H1 (cell line): ENCODE measurements at regions not wholly inside any gene's neighbourhood (a gene's known extent, or its start where the extent isn't known, plus 50 kb on each side); places are given as distances from the start of the nearest gene placed in this dataset.

ENCODE experiments used
- CTCF ChIA-PET: fragments of 300-600 bp; sonication (Branson Sonifier 250); formaldehyde crosslinking; loops from one replicate; lab custom pipeline; 2021; ENCODE audit not compliant: partially characterized antibody; lab: Charles Lee
- POLR2A ChIA-PET: fragments of 300-600 bp; sonication (Branson Sonifier 250); formaldehyde crosslinking; loops from one replicate; lab custom pipeline; 2021; ENCODE audit warnings: inconsistent platforms; ENCODE audit not compliant: partially characterized antibody; lab: Charles Lee
- DNase-seq, 2 experiments: peaks; one replicate each; pipeline versions ENCODE4 v3.0.0 to v3.0.0-alpha.2; 2010 to 2022; ENCODE audit warnings: low spot score in 2 of 2, low read depth in 1 of 2, mixed read lengths in 1 of 2
- FAIRE-seq: peaks from 2 replicates; lab custom pipeline; 2011; peaks lifted over from hg19 to GRCh38; lab: Jason Lieb, UNC
- H2AFZ ChIP-seq: 2 replicates; pipeline ENCODE4 v1.8.1; 2012; ENCODE audit warnings: low read length, inconsistent platforms
- H2AK5ac ChIP-seq: 2 replicates; pipeline ENCODE4 v1.6.1; 2013; ENCODE audit warnings: low read depth, low read length
- H2BK120ac ChIP-seq: replicated peaks from 2 replicates; pipeline ENCODE3; 2013; ENCODE audit warnings: low read depth, low read length, inconsistent platforms
- H2BK12ac ChIP-seq: 2 replicates; pipeline ENCODE4 v1.6.1; 2013; ENCODE audit warnings: low read depth, low read length
- H2BK15ac ChIP-seq: 2 replicates; pipeline ENCODE4 v1.6.1; 2013; ENCODE audit warnings: low read length
- H2BK20ac ChIP-seq: 2 replicates; pipeline ENCODE4 v1.6.1; 2013; ENCODE audit warnings: low read length
- H2BK5ac ChIP-seq: 2 replicates; pipeline ENCODE4 v1.6.1; 2013; ENCODE audit warnings: low read depth, low read length
- H3K14ac ChIP-seq: 2 replicates; pipeline ENCODE4 v1.6.1; 2013; ENCODE audit warnings: inconsistent platforms; ENCODE audit not compliant: insufficient read length
- H3K18ac ChIP-seq: 2 replicates; pipeline ENCODE4 v1.6.1; 2013; ENCODE audit warnings: low read length; ENCODE audit errors: extremely low read depth
- H3K23ac ChIP-seq: 2 replicates; pipeline ENCODE4 v1.6.1; 2013; ENCODE audit warnings: inconsistent platforms; ENCODE audit not compliant: insufficient read length
- H3K23me2 ChIP-seq: 2 replicates; pipeline ENCODE4 v1.6.1; 2013; ENCODE audit warnings: low read depth, low read length
- H3K27ac ChIP-seq: 2 replicates; pipeline ENCODE4 v1.6.1; 2011; ENCODE audit warnings: low read depth, low read length, inconsistent platforms
- H3K27me3 ChIP-seq, 4 experiments: replicated peaks in 1 of 4; 1 replicate in 1 of 4; 2 replicates in 3 of 4; pipeline versions ENCODE4 v1.6.1 to v1.8.1; 2011 to 2013; ENCODE audit warnings: low read length in 3 of 4, mild to moderate bottlenecking in 3 of 4, inconsistent platforms in 2 of 4, mixed read lengths in 2 of 4, moderate library complexity in 1 of 4; ENCODE audit not compliant: control insufficient read depth in 3 of 4, insufficient read depth in 3 of 4; ENCODE audit errors: extremely low read depth in 1 of 4
- H3K36me3 ChIP-seq, 4 experiments: 2 replicates each; pipeline versions ENCODE4 v1.6.1 to v1.8.1; 2011 to 2013; ENCODE audit warnings: mild to moderate bottlenecking in 4 of 4, low read length in 3 of 4, moderate library complexity in 2 of 4, control low read depth in 1 of 4, inconsistent platforms in 1 of 4; ENCODE audit not compliant: insufficient read depth in 4 of 4, control insufficient read depth in 2 of 4
- H3K4ac ChIP-seq: replicated peaks from 2 replicates; pipeline ENCODE3; 2013; ENCODE audit warnings: low read length, low read depth, mixed read lengths, inconsistent platforms; ENCODE audit not compliant: insufficient read length
- H3K4me1 ChIP-seq, 4 experiments: replicated peaks in 1 of 4; 1 replicate in 1 of 4; 2 replicates in 3 of 4; pipeline versions ENCODE4 v1.6.1 to v1.8.1; 2011 to 2013; ENCODE audit warnings: low read length in 3 of 4, inconsistent platforms in 2 of 4, mixed read lengths in 1 of 4; ENCODE audit not compliant: insufficient read depth in 4 of 4, control insufficient read depth in 3 of 4
- H3K4me2 ChIP-seq, 2 experiments: 2 replicates each; pipeline versions ENCODE4 v1.6.1 to v1.8.1; 2011 to 2013; ENCODE audit warnings: low read depth in 2 of 2, low read length in 2 of 2, control low read depth in 1 of 2, inconsistent platforms in 1 of 2, mild to moderate bottlenecking in 1 of 2; ENCODE audit not compliant: insufficient read depth in 1 of 2
- H3K4me3 ChIP-seq, 4 experiments: fragments of 200-600, 300-600 bp in 1 of 4; sonication (generic), shearing (Covaris generic), sonication (Bioruptor Twin) in 1 of 4; 2 replicates each; pipeline versions ENCODE4 v1.5.1 to v1.8.1; 2011 to 2016; ENCODE audit warnings: low read length in 4 of 4, low read depth in 3 of 4, control low read depth in 2 of 4, inconsistent platforms in 2 of 4, mild to moderate bottlenecking in 2 of 4, mixed read lengths in 1 of 4, moderate library complexity in 1 of 4; ENCODE audit not compliant: insufficient read depth in 2 of 4; ENCODE audit errors: extremely low read depth in 1 of 4
- H3K56ac ChIP-seq: replicated peaks from 2 replicates; pipeline ENCODE3; 2013; ENCODE audit warnings: low read depth, mild to moderate bottlenecking, mixed read lengths, low read length, inconsistent platforms; ENCODE audit not compliant: insufficient read length
- H3K79me1 ChIP-seq: 2 replicates; pipeline ENCODE4 v1.6.1; 2013; ENCODE audit warnings: low read depth, low read length, control low read depth
- H3K79me2 ChIP-seq, 2 experiments: 2 replicates each; pipeline versions ENCODE4 v1.6.1 to v1.8.1; 2012 to 2013; ENCODE audit warnings: low read length in 2 of 2, mild to moderate bottlenecking in 2 of 2, inconsistent platforms in 1 of 2; ENCODE audit not compliant: insufficient read depth in 2 of 2, control insufficient read depth in 1 of 2
- H3K9ac ChIP-seq, 4 experiments: replicated peaks in 1 of 4; 1 replicate in 1 of 4; 2 replicates in 3 of 4; pipeline versions ENCODE4 v1.6.1 to v1.8.1; 2011 to 2013; ENCODE audit warnings: low read depth in 3 of 4, low read length in 3 of 4, control low read depth in 2 of 4, mild to moderate bottlenecking in 2 of 4, moderate library complexity in 2 of 4, inconsistent platforms in 1 of 4; ENCODE audit errors: extremely low read depth in 1 of 4
- H3K9me3 ChIP-seq, 2 experiments: 2 replicates each; pipeline versions ENCODE4 v1.6.1 to v1.8.1; 2012 to 2013; ENCODE audit warnings: mild to moderate bottlenecking in 2 of 2, moderate library complexity in 2 of 2, control low read depth in 1 of 2, inconsistent platforms in 1 of 2, low read depth in 1 of 2, low read length in 1 of 2, mixed read lengths in 1 of 2; ENCODE audit not compliant: insufficient read depth in 2 of 2
- H4K20me1 ChIP-seq, 2 experiments: replicated peaks in 1 of 2; 2 replicates each; pipeline versions ENCODE3 to v1.8.1; 2011 to 2013; ENCODE audit warnings: inconsistent platforms in 2 of 2, low read length in 2 of 2, mild to moderate bottlenecking in 1 of 2; ENCODE audit not compliant: insufficient read depth in 2 of 2, control insufficient read depth in 1 of 2
- H4K5ac ChIP-seq: 2 replicates; pipeline ENCODE4 v1.6.1; 2013; ENCODE audit warnings: low read length, low read depth, mixed read lengths, inconsistent platforms; ENCODE audit not compliant: insufficient read length
- H4K8ac ChIP-seq: 2 replicates; pipeline ENCODE4 v1.8.0; 2013; ENCODE audit warnings: mild to moderate bottlenecking, moderate library complexity, low read length, inconsistent platforms; ENCODE audit not compliant: insufficient read depth; ENCODE audit errors: extremely low read depth
- H4K91ac ChIP-seq: replicated peaks from 2 replicates; pipeline ENCODE3; 2013; ENCODE audit warnings: low read length, mixed read lengths, inconsistent platforms; ENCODE audit not compliant: insufficient read length
- JUN ChIP-seq: IDR thresholded peaks from 2 replicates; pipeline ENCODE4 v1.6.1; 2011; ENCODE audit warnings: low read depth, mild to moderate bottlenecking, improper control_type of control experiment, low read length
- RNF2 ChIP-seq: fragments of 200-900, 300-1000 bp; sonication (generic); IDR thresholded peaks from 2 replicates; pipeline ENCODE4 v1.7.1; 2016; ENCODE audit warnings: borderline replicate concordance, low read depth, mild to moderate bottlenecking, antibody characterized with exemption, low read length; ENCODE audit not compliant: poor library complexity, severe bottlenecking; ENCODE audit errors: missing control alignments
- SP4 ChIP-seq: IDR thresholded peaks from 2 replicates; pipeline ENCODE4 v1.6.1; 2012; ENCODE audit warnings: low read length, inconsistent platforms
- TBP ChIP-seq: IDR thresholded peaks from 2 replicates; pipeline ENCODE4 v1.6.1; 2011; ENCODE audit warnings: low read depth, low read length, improper control_type of control experiment
- TEAD4 ChIP-seq: IDR thresholded peaks from 2 replicates; pipeline ENCODE4 v1.6.1; 2012; ENCODE audit warnings: low read depth, low read length, inconsistent platforms, mixed read lengths
- YY1 ChIP-seq: IDR thresholded peaks from 2 replicates; pipeline ENCODE4 v1.6.1; 2011; ENCODE audit warnings: low read depth, mild to moderate bottlenecking, low read length
- WGBS, 2 experiments: shearing (Covaris generic) in 1 of 2; methylation state at CpG; one replicate each; pipeline versions ENCODE4 v1.1.6 to v1.1.7; 2013 to 2015; ENCODE audit warnings: low lambda C conversion rate in 2 of 2, mixed read lengths in 2 of 2, inconsistent platforms in 1 of 2, low coverage in 1 of 2, missing lambda C conversion rate in 1 of 2; ENCODE audit not compliant: insufficient replicate concordance in 2 of 2, insufficient coverage in 1 of 2, insufficient read length in 1 of 2; ENCODE audit errors: extremely low coverage in 1 of 2, missing lambda C conversion rate in 1 of 2; 5-methylcytosine and 5-hydroxymethylcytosine counted together

GRCh38 chr4:133555671-133556070, 406.6 kb downstream of the PCDH10 start:
- no peak overlapping the region for H3K14ac ChIP-seq
- H4K8ac ChIP-seq, result no peak overlapping the region
- FAIRE-seq, result no peak
- CTCF ChIA-PET, result interaction anchor here (0.9 to 1.8 kb wide), 2 partner anchors 13 to 29 kb away, joined by 3 to 4 read pairs; no protein-coding TSS in a partner anchor
- no peak overlapping the region for H2BK12ac ChIP-seq
- TF ChIP-seq YY1 (no peak), RNF2 (no peak), TEAD4 (no peak), TBP (no peak), SP4 (no peak), JUN (no peak)
- H4K91ac ChIP-seq, result no peak overlapping the region
- no peak overlapping the region for H2BK120ac ChIP-seq
- H3K18ac ChIP-seq, result no peak overlapping the region
- WGBS, 2 experiments, result 89 to 100% methylated on average over 1 of the region's 1 CpG
- no peaks in the 10 kb centered on the region for H3K23me2 ChIP-seq
- no peaks in the 10 kb centered on the region for H3K79me1 ChIP-seq
- H2BK5ac ChIP-seq, result no peak overlapping the region
- H4K5ac ChIP-seq, result no peak overlapping the region
- no peak overlapping the region for H2BK15ac ChIP-seq
- no peak overlapping the region for H3K4me2 ChIP-seq
- H2AFZ ChIP-seq, result no peak overlapping the region
- H3K27me3 ChIP-seq, result no peaks in the 10 kb centered on the region
- DNase-seq, result no peak
- H3K27ac ChIP-seq, result no peak overlapping the region
- POLR2A ChIA-PET, result no interaction called here
- no peak overlapping the region for H3K56ac ChIP-seq
- H2BK20ac ChIP-seq, result no peak overlapping the region
- H3K9me3 ChIP-seq, result no peaks in the 10 kb centered on the region
- no peaks in the 10 kb centered on the region for H4K20me1 ChIP-seq
- H3K4me1 ChIP-seq, result no peaks in the 10 kb centered on the region
- H3K4me3 ChIP-seq, result no peak overlapping the region
- H3K9ac ChIP-seq, result no peak overlapping the region
- no peak overlapping the region for H3K4ac ChIP-seq
- H3K79me2 ChIP-seq, result no peaks in the 10 kb centered on the region
- H3K36me3 ChIP-seq, result no peaks in the 10 kb centered on the region
- H2AK5ac ChIP-seq, result no peak overlapping the region
- no peak overlapping the region for H3K23ac ChIP-seq
